T-cell (primary cell): ENCODE measurements at regions not wholly inside any gene's neighbourhood (a gene's known extent, or its start where the extent isn't known, plus 50 kb on each side); places are given as distances from the start of the nearest gene placed in this dataset.

Source experiments
- ATAC-seq, 4 experiments: fragments of 200-7000 bp in 3 of 4; fragments of 150-1000 bp in 1 of 4; cut with Tn5 transposase; replicated peaks in 1 of 4; 1 replicate in 3 of 4; 2 replicates in 1 of 4; pipeline ENCODE4 v1.10.0; 2021; ENCODE audit warnings: moderate library complexity in 3 of 4, mild to moderate bottlenecking in 2 of 4, moderate number of reproducible peaks in 1 of 4
- CTCF ChIA-PET, 2 donors: fragments of 300-600 bp; sonication (Branson Sonifier 250); formaldehyde crosslinking; loops; one replicate each; lab custom pipeline; 2022; ENCODE audit warnings: antibody characterized with exemption in 2 of 2; lab: Charles Lee
- POLR2A ChIA-PET, 2 donors: fragments of 300-600 bp; sonication (Branson Sonifier 250); formaldehyde crosslinking; loops; one replicate each; lab custom pipeline; 2022; ENCODE audit warnings: antibody characterized with exemption in 2 of 2; lab: Charles Lee
- DNase-seq, 35 experiments: peaks; one replicate each; pipeline versions ENCODE4 v3.0.0 to v3.0.0-alpha.2; 2013 to 2023
- H3K27ac ChIP-seq: one replicate; pipeline ENCODE4 v1.5.1; 2013; ENCODE audit warnings: low read length
- H3K27me3 ChIP-seq, 2 experiments: replicated peaks in 1 of 2; 1 replicate in 1 of 2; 2 replicates in 1 of 2; pipeline versions ENCODE4 v1.6.1 to v1.7.0; 2013; ENCODE audit warnings: low read length in 1 of 2, mixed read lengths in 1 of 2; ENCODE audit not compliant: control insufficient read depth in 2 of 2, insufficient read depth in 2 of 2; ENCODE audit errors: extremely low read depth in 1 of 2
- H3K36me3 ChIP-seq, 2 donors: 1 replicate in 1 of 2; 2 replicates in 1 of 2; pipeline versions ENCODE4 v1.6.1 to v1.7.0; 2013; ENCODE audit warnings: low read length in 1 of 2; ENCODE audit not compliant: control insufficient read depth in 2 of 2, insufficient read depth in 1 of 2; ENCODE audit errors: extremely low read depth in 1 of 2
- H3K4me1 ChIP-seq, 2 experiments: 1 replicate in 1 of 2; 2 replicates in 1 of 2; pipeline versions ENCODE4 v1.6.1 to v1.7.0; 2013; ENCODE audit warnings: low read length in 2 of 2, mixed read lengths in 1 of 2; ENCODE audit not compliant: insufficient read depth in 2 of 2, control insufficient read depth in 1 of 2; ENCODE audit errors: extremely low read depth in 1 of 2
- H3K4me3 ChIP-seq, 2 donors: 1 replicate in 1 of 2; 2 replicates in 1 of 2; pipeline versions ENCODE4 v1.5.1 to v1.7.0; 2013; ENCODE audit warnings: mild to moderate bottlenecking in 2 of 2, low read length in 1 of 2, moderate library complexity in 1 of 2; ENCODE audit not compliant: control insufficient read depth in 1 of 2; ENCODE audit errors: extremely low read depth in 1 of 2
- H3K9me3 ChIP-seq: 2 replicates; pipeline ENCODE4 v1.7.0; 2013
- H3K27ac Mint-ChIP-seq, 2 donors: one replicate each; pipeline ENCODE4 v1.8.0; 2020 to 2021; ENCODE audit warnings: mild to moderate bottlenecking in 2 of 2, mixed read lengths in 2 of 2
- H3K27me3 Mint-ChIP-seq, 2 donors: one replicate each; pipeline ENCODE4 v1.8.0; 2021 to 2022; ENCODE audit warnings: mixed read lengths in 2 of 2
- H3K36me3 Mint-ChIP-seq: one replicate; pipeline ENCODE4 v1.8.0; 2021; ENCODE audit warnings: mixed read lengths
- H3K4me1 Mint-ChIP-seq, 3 donors: one replicate each; pipeline ENCODE4 v1.8.0; 2020 to 2022; ENCODE audit warnings: mixed read lengths in 3 of 3, mild to moderate bottlenecking in 1 of 3
- H3K4me3 Mint-ChIP-seq, 3 donors: one replicate each; pipeline ENCODE4 v1.8.0; 2020 to 2022; ENCODE audit warnings: mild to moderate bottlenecking in 3 of 3, mixed read lengths in 3 of 3, moderate library complexity in 3 of 3
- H3K9me3 Mint-ChIP-seq, 3 donors: one replicate each; pipeline ENCODE4 v1.8.0; 2020 to 2022; ENCODE audit warnings: mixed read lengths in 3 of 3
- WGBS: methylation state at CpG from one replicate; pipeline ENCODE4 v1.1.5; 2013; ENCODE audit warnings: missing lambda C conversion rate; ENCODE audit not compliant: insufficient coverage; 5-methylcytosine and 5-hydroxymethylcytosine counted together

- no peaks in the 10 kb centered on the region for H3K4me1 Mint-ChIP-seq
- 86% methylated on average over 2 of the region's 3 CpGs for WGBS
- Histone ChIP-seq H3K27ac (no peak overlapping the region), H3K36me3 (no peaks in the 10 kb centered on the region), H3K27me3 (peaks cover 0 to 16% of the 10 kb centered on the region in 2 experiments), H3K9me3 (no peaks in the 10 kb centered on the region), H3K4me1 (no peaks in the 10 kb centered on the region), H3K4me3 (no peak overlapping the region)
- H3K27me3 Mint-ChIP-seq = peaks cover 21 to 36% of the 10 kb centered on the region in 2 donors
- H3K27ac Mint-ChIP-seq = no peak overlapping the region
- no peaks in the 10 kb centered on the region for H3K9me3 Mint-ChIP-seq
- ChIA-PET POLR2A (no interaction called here), CTCF (interaction anchor here in 1 of 2 donors (0.5 kb wide), 1 partner anchor 395 kb away, joined by 4 read pairs; no protein-coding TSS in a partner anchor)
- no peak for DNase-seq
- ATAC-seq = no peak
- no peak overlapping the region for H3K4me3 Mint-ChIP-seq
- no peaks in the 10 kb centered on the region for H3K36me3 Mint-ChIP-seq
These were observed 135.5 kb upstream of the SORCS3 start for GRCh38 chr10:104505521-104506042.

- Mint-ChIP-seq H3K27me3 (peaks cover 14 to 42% of the 10 kb centered on the region in 2 donors), H3K9me3 (no peaks in the 10 kb centered on the region), H3K4me1 (no peaks in the 10 kb centered on the region), H3K36me3 (no peaks in the 10 kb centered on the region), H3K4me3 (no peak overlapping the region), H3K27ac (no peak overlapping the region)
- ChIA-PET CTCF (no interaction called here), POLR2A (no interaction called here)
- Histone ChIP-seq H3K4me3 (no peak overlapping the region), H3K4me1 (no peaks in the 10 kb centered on the region), H3K27me3 (peaks cover 0 to 11% of the 10 kb centered on the region in 2 experiments), H3K27ac (no peak overlapping the region), H3K9me3 (no peaks in the 10 kb centered on the region), H3K36me3 (no peaks in the 10 kb centered on the region)
- no peak for DNase-seq
- no peak for ATAC-seq
- WGBS = 88% methylated on average over 1 of the region's 3 CpGs
These were observed 131.1 kb upstream of the SORCS3 start for GRCh38 chr10:104509981-104510380.

- H3K9me3 ChIP-seq = no peaks in the 10 kb centered on the region
- H3K27me3 ChIP-seq = peaks cover 0 to 13% of the 10 kb centered on the region in 2 experiments
- ATAC-seq (no peak), DNase-seq (no peak)
- no peak overlapping the region for H3K27ac ChIP-seq
- POLR2A ChIA-PET = no interaction called here
- H3K36me3 ChIP-seq = no peaks in the 10 kb centered on the region
- peaks cover 14 to 45% of the 10 kb centered on the region in 2 donors for H3K27me3 Mint-ChIP-seq
- WGBS = no CpG with 5 or more reads among the region's 2 CpGs
- H3K27ac Mint-ChIP-seq = no peak overlapping the region
- H3K4me1 Mint-ChIP-seq = no peaks in the 10 kb centered on the region
- H3K4me3 Mint-ChIP-seq = no peak overlapping the region
- no peaks in the 10 kb centered on the region for H3K4me1 ChIP-seq
- CTCF ChIA-PET = no interaction called here
- H3K36me3 Mint-ChIP-seq = no peaks in the 10 kb centered on the region
- no peaks in the 10 kb centered on the region for H3K9me3 Mint-ChIP-seq
- no peak overlapping the region for H3K4me3 ChIP-seq
These were observed 130.4 kb upstream of the SORCS3 start for GRCh38 chr10:104510644-104511043.

GRCh38 chr10:104512800-104513199 lies 128.3 kb upstream of the SORCS3 start:
- WGBS = no CpG with 5 or more reads among the region's 8 CpGs
- H3K27me3 Mint-ChIP-seq = peaks cover 13 to 48% of the 10 kb centered on the region in 2 donors
- Histone ChIP-seq H3K4me1 (no peaks in the 10 kb centered on the region), H3K4me3 (no peak overlapping the region), H3K27me3 (peaks cover 0 to 19% of the 10 kb centered on the region in 2 experiments), H3K9me3 (no peaks in the 10 kb centered on the region), H3K36me3 (no peaks in the 10 kb centered on the region), H3K27ac (no peak overlapping the region)
- H3K27ac Mint-ChIP-seq = no peak overlapping the region
- no peaks in the 10 kb centered on the region for H3K36me3 Mint-ChIP-seq
- H3K4me3 Mint-ChIP-seq = no peak overlapping the region
- ChIA-PET CTCF (no interaction called here), POLR2A (no interaction called here)
- no peaks in the 10 kb centered on the region for H3K4me1 Mint-ChIP-seq
- ATAC-seq (no peak), DNase-seq (no peak)
- H3K9me3 Mint-ChIP-seq = no peaks in the 10 kb centered on the region

- CTCF ChIA-PET = no interaction called here
- Mint-ChIP-seq H3K9me3 (no peaks in the 10 kb centered on the region), H3K4me3 (no peak overlapping the region), H3K36me3 (no peaks in the 10 kb centered on the region), H3K4me1 (no peaks in the 10 kb centered on the region), H3K27me3 (peaks cover 10 to 43% of the 10 kb centered on the region in 2 donors), H3K27ac (no peak overlapping the region)
- no peak overlapping the region for H3K4me3 ChIP-seq
- H3K9me3 ChIP-seq = no peaks in the 10 kb centered on the region
- ATAC-seq (no peak), DNase-seq (no peak)
- 55% methylated on average over 1 of the region's 2 CpGs for WGBS
- POLR2A ChIA-PET = interaction anchor here in 1 of 2 donors (0.7 kb wide), 1 partner anchor 80 kb away, joined by 6 read pairs; no protein-coding TSS in a partner anchor
- no peak overlapping the region for H3K27ac ChIP-seq
- no peaks in the 10 kb centered on the region for H3K36me3 ChIP-seq
- H3K4me1 ChIP-seq = no peaks in the 10 kb centered on the region
- peaks cover 0 to 22% of the 10 kb centered on the region in 2 experiments for H3K27me3 ChIP-seq
These were observed 125.4 kb upstream of the SORCS3 start for GRCh38 chr10:104515678-104516199.

GRCh38 chr10:104516986-104517385 lies 124.1 kb upstream of the SORCS3 start:
- H3K27me3 ChIP-seq = peaks cover 0 to 28% of the 10 kb centered on the region in 2 experiments
- Mint-ChIP-seq H3K4me3 (no peak overlapping the region), H3K27ac (no peak overlapping the region), H3K9me3 (no peaks in the 10 kb centered on the region), H3K4me1 (no peaks in the 10 kb centered on the region), H3K36me3 (no peaks in the 10 kb centered on the region), H3K27me3 (peaks cover 10 to 39% of the 10 kb centered on the region in 2 donors)
- no peak for DNase-seq
- ChIA-PET CTCF (no interaction called here), POLR2A (no interaction called here)
- no peak overlapping the region for H3K4me3 ChIP-seq
- no peaks in the 10 kb centered on the region for H3K4me1 ChIP-seq
- WGBS = 100% methylated on average over 1 of the region's 2 CpGs
- no peak for ATAC-seq
- no peaks in the 10 kb centered on the region for H3K9me3 ChIP-seq
- H3K36me3 ChIP-seq = no peaks in the 10 kb centered on the region
- no peak overlapping the region for H3K27ac ChIP-seq
